ENCODE measurements at regions not wholly inside any gene's neighbourhood (a gene's known extent, or its start where the extent isn't known, plus 50 kb on each side); places are given as distances from the start of the nearest gene placed in this dataset.

- DNase-seq, result no peak
Measured at GRCh38 chr15:69825941-69826818, 271.5 kb downstream of the TLE3 start.

- no peak for DNase-seq
Measured at GRCh38 chr15:69826819-69827175, 270.9 kb downstream of the TLE3 start.

DNA sequence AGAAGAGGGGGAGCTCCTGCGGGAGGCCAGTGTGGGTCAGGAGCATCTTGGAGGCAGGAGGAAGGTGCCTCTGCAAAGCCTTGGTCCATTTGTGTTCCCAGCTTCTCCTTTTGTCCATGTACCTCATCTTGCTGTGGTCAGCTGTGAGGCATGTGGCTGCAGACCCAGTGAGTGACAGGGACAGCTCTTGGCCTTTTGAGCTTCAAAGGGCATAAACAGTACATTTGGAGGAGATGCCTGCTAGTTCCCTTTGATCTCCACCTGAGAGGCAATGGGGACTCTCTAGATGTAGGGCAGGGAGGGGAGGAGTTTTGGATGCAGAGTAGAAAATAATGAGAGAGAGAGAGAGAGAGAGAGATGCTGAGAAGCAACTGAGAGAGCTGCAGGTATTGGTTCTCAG lies 270.0 kb downstream of the TLE3 start:
- DNase-seq, result no peak

DNA sequence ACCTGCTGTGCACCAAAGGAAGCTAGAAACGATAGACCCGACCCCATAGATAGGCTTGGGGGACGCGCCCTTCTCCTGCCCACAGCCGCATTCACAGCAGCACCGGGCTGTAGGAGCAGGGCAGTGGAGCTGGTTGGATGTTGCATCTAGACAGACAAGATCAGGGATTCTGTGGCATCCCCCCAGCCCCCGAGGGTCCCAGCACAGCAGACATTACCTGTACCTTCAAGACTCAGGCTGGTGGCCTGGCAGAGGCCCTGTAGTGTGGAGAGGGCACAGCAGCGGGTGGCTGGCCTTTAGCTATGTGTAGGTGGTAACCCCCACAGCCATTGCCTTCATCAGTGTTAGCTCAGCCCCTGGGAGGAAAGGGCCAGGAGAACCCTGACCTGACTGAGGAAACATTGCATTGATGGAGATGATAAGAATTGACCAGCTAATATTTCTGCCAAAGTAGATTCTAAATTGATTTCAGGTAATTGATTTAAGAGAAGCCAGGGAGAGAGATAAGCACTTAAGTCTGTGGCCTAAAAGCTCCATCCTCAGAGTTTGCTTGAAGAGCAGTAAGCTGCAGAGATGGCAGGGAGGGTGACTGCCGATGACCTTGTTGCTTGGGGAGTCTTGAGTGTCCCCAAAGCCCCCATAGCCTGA lies 269.4 kb downstream of the TLE3 start:
- DNase-seq, result no peak

DNA sequence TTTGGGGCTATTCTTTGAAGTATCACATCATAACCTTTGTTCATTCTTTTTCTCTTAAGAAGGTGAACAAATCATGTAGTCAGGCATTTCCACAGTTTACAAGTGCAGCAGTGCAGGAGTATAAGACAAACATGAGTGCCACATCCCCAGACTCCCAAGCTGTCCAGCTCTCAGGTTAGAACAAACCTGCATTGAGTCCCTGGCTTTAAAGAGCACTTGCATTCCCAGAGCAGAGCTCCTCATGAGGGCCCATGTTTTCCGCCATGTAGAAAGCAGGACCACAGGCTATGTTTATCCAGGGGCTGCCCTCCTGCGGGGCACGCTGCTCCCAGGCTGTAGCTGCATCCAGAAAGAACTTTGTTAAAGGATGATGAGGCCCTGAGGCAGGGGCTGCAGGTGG lies 267.7 kb downstream of the TLE3 start:
- no peak for DNase-seq

GRCh38 chr15:69830430-69830829 lies 267.3 kb downstream of the TLE3 start:
- no peak for DNase-seq

GRCh38 chr15:69830876-69831275 lies 266.8 kb downstream of the TLE3 start:
- no peak for DNase-seq

GRCh38 chr15:69834267-69834666 lies 263.4 kb downstream of the TLE3 start:
- no peak for DNase-seq

GRCh38 chr15:69834761-69835160 lies 263.0 kb downstream of the TLE3 start:
- no peak for DNase-seq

DNA sequence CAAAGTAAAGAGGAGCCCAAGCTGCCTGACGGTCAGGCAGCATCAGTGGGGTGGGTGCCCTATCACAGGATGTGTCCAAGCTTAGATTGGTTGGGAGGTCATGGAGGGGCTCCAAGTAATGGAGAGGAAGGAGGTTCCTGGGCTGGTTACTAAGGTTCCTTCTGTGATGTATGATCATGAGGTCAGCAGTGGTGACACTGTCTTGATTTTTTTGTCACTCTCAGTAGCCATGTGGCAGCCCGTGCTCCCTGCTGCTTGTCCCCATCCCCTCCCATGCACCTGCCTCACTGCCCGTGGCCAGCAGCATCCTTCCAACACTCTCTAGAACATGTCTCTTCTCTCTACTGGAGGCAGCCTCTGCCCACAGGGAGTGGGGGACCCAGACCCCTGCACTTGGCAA lies 261.7 kb downstream of the TLE3 start:
- DNase-seq, result no peak

DNA sequence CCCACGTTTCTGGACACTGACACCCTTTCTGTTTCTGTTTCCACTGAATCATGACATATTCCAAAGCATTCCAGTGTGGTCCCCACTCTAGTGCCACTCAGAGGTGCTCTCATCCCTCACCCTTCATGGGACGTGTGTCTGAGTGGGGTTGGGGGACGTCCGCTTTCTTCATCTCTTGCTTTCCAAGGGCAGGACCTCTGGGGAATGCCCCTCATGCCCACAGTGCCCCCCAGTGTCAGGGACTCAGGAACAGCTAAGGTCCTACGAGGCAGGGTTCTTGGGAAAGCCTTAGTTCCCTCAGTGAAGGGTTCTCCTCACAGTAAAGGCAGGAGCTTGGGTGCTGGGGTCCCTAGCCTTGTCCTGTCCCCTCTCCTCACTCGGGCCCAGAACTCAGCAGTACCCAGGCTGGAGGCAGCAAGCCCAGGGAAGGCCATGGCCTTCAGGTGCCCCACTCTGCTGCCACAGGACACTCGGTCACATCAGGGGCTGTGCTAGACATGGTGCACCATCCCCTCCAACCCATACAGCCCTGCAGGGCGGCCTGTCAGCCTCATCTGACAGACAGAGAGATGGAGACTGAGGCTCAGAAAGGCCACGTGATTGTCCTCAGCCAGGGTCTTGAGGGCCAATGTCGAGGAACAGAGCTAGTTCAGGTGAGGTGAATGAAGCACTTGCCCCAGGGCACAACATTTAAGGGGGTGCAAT lies 261.0 kb downstream of the TLE3 start:
- no peak for DNase-seq

GRCh38 chr15:69838338-69838737 lies 259.4 kb downstream of the TLE3 start:
- no peak for DNase-seq

GRCh38 chr15:69838994-69839393 lies 258.7 kb downstream of the TLE3 start:
- DNase-seq, result no peak

- DNase-seq, result no peak
Measured at GRCh38 chr15:69841113-69841828, 256.4 kb downstream of the TLE3 start.

DNA sequence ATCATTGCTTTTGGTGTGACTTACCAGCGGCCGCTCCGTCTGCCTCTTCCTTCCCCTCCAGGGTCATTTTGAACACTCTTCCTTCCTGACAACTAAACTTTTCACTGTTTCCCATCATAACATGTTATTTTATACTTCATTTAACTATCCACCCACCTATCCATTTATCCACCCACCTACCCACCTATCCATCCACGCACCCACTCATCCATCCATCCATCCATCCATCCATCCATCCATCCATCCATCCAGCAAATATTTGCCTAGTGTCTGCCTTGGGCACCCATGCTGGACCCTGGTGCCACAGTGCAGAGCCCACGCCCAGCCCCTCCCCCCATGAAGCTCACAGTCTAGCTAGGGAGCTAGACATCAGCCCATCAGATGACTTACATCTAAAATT lies 254.9 kb downstream of the TLE3 start:
- no peak for DNase-seq

DNA sequence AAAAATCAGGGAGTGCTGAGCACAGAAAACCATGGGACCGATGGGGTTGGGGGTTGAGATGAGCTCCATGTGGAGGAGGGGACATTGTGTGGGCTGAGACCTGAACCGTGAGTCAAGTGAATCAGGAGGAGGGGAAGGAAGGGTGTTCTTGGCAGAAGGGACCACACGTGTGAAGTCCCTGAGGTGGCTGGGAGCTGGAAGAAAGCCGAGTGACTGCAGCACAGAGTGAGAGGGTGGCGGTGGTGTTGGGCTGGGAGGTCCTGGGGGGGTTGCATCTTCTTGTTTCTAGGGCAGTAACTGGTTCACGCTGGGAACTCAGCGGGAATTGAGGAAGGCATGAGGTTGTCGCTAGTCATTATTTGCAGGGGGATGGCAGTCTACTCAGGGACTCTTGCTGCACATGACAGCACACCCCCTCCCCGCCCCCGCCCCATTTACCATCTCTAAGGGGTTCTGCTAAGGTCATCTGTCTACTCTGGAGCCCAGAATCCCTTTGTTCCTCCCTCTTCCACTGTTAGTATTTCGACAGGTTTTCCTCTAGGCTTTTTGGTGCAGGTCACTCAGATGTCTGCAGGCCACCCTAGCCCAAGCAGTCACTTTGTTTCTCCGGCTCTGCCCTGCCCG lies 254.3 kb downstream of the TLE3 start:
- DNase-seq, result no peak

GRCh38 chr15:69843900-69844304 lies 253.8 kb downstream of the TLE3 start:
- no peak for DNase-seq

GRCh38 chr15:69845159-69845558 lies 252.6 kb downstream of the TLE3 start:
- no peak for DNase-seq

DNA sequence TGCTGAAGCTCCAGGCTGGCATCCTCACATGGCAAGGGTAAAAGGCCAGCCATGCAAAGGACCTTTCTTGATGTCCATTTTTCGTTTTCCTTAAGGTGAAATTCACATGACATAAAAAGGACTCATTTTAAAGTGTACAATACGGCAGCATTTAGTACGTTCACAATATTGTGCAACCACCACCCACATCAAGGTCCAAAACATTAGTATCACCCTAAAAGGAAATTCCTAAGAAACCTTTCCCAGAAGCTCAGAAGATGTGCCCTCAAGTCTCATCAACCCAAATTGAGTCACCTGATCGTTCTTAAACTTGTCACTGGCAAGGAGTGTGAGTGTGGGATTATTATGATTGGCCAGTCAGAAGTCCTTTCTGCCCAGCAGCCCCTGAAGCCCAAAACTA lies 250.1 kb downstream of the TLE3 start:
- DNase-seq, result no peak

- no peak for DNase-seq
Measured at GRCh38 chr15:69848096-69848495, 249.6 kb downstream of the TLE3 start.

- DNase-seq, result no peak
Measured at GRCh38 chr15:69848551-69849231, 249.0 kb downstream of the TLE3 start.

GRCh38 chr15:69849232-69849610 lies 248.5 kb downstream of the TLE3 start:
- DNase-seq, result no peak

Measured in SHP77 treated with DMSO at 0.1 percent for 48 hours (cell line).